Mucosa of descending colon (tissue), 3 donors: ENCODE measurements at regions not wholly inside any gene's neighbourhood (a gene's known extent, or its start where the extent isn't known, plus 50 kb on each side); places are given as distances from the start of the nearest gene placed in this dataset.

ENCODE experiments used
- ATAC-seq: fragments of 200-7000 bp; cut with Tn5 transposase; one replicate; pipeline ENCODE4 v1.9.1; 2020; ENCODE audit warnings: mild to moderate bottlenecking, moderate library complexity
- DNase-seq, 3 donors: peaks; one replicate each; pipeline ENCODE4 v3.0.0-alpha.2; 2020
- H3K36me3 ChIP-seq: fragments of 200-600 bp; one replicate; pipeline ENCODE4 v1.8.0; 2021; ENCODE audit warnings: low read depth, mild to moderate bottlenecking
- H3K4me1 ChIP-seq: fragments of 200-600 bp; one replicate; pipeline ENCODE4 v1.8.0; 2021; ENCODE audit warnings: low read depth, mild to moderate bottlenecking
- H3K4me3 ChIP-seq: fragments of 200-600 bp; one replicate; pipeline ENCODE4 v1.8.0; 2021; ENCODE audit warnings: mild to moderate bottlenecking
- H3K9me3 ChIP-seq: fragments of 200-600 bp; one replicate; pipeline ENCODE4 v1.8.0; 2021; ENCODE audit warnings: mild to moderate bottlenecking
- intact Hi-C, 2 donors: fragments of 100-400 bp; cut with DNase I in 1 of 2; cut with micrococcal nuclease in 1 of 2; formaldehyde crosslinking; loops; one replicate each; pipeline versions ENCODE4 v1.11.0 to v1.11.1; 2022; cut with DNase I, micrococcal nuclease
- TF ChIP-seq, protein P1 (sequence below): fragments of 200-600 bp; IDR thresholded peaks from one replicate; pipeline ENCODE4 v1.8.0; 2022; ENCODE audit warnings: antibody characterized with exemption, mild to moderate bottlenecking
- donor health status: DM: no; HTN: no; CAD: no; lungs with moderate emphysema.
- donor health status: DM: no; HTN: no; CAD: no.
- donor health status: DM: no; HTN: yes; CAD: no.

DNA sequence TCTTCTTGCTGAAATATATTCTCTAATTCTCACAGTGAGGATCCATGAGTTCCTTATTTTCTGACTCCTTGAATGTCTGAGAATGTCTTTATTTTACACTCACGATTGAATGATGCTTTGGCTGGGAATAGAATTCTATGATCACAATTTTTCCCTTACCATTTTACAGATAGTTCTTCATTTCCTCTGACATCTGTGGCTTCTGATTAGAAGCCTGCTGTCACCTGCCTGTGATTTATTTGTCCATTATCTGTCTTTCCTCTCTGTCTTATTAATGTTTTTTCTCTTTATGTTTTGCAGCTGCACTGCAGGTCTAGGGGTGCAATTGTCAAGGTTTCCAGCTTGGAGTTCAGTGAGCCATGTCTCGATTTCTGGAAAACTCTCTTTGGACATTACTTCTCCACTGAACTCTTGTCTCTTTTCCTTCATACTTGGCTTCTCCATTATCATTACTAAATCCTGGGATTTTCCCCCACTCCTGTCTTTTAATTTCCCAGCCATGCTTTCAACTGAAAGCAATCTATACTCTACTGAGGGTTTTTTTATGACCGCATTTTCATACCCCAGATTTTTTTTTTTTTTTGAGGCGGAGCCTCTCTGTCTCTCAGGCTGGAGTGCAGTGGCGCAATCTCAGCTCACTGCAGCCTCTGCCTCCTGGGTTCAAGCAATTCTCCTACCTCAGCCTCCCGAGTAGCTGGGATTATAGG, 85.8 kb upstream of the PRNP start:
- ATAC-seq = no peak
- intact Hi-C loops = no loop called here
- no peak for DNase-seq
- no peaks in the 10 kb centered on the region for H3K9me3 ChIP-seq
- no peak overlapping the region for H3K4me3 ChIP-seq
- H3K36me3 ChIP-seq = no peaks in the 10 kb centered on the region
- H3K4me1 ChIP-seq = no peaks in the 10 kb centered on the region
- TF ChIP-seq, protein P1, sequence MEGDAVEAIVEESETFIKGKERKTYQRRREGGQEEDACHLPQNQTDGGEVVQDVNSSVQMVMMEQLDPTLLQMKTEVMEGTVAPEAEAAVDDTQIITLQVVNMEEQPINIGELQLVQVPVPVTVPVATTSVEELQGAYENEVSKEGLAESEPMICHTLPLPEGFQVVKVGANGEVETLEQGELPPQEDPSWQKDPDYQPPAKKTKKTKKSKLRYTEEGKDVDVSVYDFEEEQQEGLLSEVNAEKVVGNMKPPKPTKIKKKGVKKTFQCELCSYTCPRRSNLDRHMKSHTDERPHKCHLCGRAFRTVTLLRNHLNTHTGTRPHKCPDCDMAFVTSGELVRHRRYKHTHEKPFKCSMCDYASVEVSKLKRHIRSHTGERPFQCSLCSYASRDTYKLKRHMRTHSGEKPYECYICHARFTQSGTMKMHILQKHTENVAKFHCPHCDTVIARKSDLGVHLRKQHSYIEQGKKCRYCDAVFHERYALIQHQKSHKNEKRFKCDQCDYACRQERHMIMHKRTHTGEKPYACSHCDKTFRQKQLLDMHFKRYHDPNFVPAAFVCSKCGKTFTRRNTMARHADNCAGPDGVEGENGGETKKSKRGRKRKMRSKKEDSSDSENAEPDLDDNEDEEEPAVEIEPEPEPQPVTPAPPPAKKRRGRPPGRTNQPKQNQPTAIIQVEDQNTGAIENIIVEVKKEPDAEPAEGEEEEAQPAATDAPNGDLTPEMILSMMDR = no peak

DNA sequence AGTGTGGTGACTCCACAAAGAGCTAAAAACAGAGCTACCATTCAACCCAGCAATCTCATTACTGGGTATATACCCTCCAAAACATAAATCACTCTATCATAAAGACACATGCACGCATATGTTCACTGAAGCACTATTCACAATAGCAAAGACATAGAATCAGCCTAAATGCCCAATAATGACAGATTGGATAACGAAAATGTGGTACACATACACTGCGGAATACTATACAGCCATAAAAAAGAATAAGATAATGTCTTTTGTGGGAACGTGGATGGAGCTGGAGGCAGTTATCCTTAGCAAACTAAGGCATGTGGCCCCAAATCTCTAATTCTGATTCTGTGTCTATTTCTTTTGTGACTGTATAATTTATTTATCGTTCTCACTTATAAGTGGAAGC, 89.0 kb upstream of the PRNP start:
- H3K36me3 ChIP-seq = no peaks in the 10 kb centered on the region
- no peaks in the 10 kb centered on the region for H3K9me3 ChIP-seq
- no peak overlapping the region for H3K4me3 ChIP-seq
- TF ChIP-seq, protein P1 = no peak
- intact Hi-C loops = no loop called here
- ATAC-seq = no peak
- DNase-seq = no peak
- no peaks in the 10 kb centered on the region for H3K4me1 ChIP-seq

DNA sequence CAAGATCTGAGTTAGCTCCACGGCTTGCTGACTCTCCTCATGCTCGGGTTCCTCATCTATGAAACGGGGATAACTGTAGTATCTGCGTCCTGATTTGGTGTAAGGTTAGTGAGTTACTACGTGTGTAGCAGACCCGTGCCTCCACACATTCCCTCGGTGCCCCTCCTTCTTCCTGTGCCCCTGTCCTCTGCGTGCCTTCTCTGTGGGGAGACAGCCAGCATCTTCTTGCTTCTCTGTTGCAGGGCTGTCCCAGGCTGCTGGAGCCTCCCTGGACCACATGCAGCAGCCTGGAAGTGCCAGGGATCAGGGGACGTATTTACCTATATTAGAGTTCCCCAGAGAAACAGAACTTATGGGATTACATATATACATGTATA, 93.1 kb upstream of the PRNP start:
- H3K4me1 ChIP-seq = no peaks in the 10 kb centered on the region
- TF ChIP-seq, protein P1 = no peak
- H3K36me3 ChIP-seq = no peaks in the 10 kb centered on the region
- intact Hi-C loops = no loop called here
- DNase-seq (no peak), ATAC-seq (no peak)
- no peaks in the 10 kb centered on the region for H3K9me3 ChIP-seq
- no peak overlapping the region for H3K4me3 ChIP-seq

DNA sequence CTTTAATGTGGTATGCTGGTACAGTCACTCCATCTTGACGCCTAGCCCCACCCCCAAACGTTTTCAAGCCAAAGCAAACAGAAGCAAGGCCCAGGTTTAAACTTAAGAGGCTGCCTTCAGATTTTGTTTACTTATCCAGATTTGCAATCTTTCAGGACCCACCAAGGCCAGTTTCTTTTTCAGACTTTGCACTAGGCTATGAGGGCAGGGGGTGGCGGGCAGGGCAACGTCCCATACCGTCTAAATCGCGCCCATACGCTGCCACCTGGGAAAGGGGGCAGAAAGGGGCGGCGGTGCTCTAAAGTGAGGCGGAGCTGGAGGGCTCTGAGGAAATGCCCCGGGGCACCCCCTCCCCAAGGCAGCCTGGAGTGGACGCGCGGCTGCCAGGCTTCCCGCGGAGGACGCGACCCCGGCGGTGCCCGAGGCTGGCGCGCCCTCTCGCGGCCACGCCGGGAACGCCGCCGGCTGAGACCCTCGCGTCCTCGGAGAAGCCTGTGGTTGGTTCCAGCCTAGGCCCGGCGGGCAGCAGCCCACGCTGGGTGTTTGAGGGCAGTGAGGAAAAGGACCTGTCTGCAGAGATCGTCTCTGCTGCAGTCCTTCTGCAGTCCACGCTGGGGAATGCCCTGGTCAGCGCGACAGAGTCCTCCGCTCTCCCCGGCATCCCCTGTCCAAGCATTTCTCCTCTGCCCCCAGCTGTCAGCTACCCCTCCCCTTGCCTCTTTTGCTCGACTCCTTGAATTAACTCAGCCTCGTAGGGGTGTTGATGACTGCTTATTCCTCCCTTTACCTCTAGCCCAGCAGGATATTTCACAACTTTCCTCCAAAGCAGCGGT, 93.7 kb upstream of the PRNP start:
- peak in 2 of 3 donors; percentile 46 to 59 for DNase-seq
- intact Hi-C loops = no loop called here
- peak; percentile 85 for ATAC-seq

DNA sequence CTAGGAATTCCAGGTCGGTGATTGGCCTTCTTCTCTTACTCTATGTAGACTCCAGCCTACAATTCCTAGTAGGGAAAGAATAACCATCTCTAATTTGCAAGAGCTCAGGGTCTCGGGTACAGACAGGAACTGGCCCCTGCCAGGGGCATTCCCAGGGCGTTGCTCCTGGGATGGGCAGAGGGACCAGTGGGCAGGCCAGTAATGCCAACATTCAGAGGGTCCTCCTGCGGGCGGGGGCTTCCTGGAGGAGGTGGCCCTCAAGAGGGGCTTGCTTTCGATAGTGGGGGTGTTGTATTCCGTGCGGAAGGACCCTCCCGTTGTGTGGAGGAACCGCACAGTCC, 94.3 kb upstream of the PRNP start:
- intact Hi-C loops = no loop called here

More for the DNA sequence above, 93.7 kb upstream of the PRNP start:
- Histone ChIP-seq H3K4me3 (no peak overlapping the region), H3K36me3 (no peaks in the 10 kb centered on the region), H3K9me3 (no peaks in the 10 kb centered on the region), H3K4me1 (no peaks in the 10 kb centered on the region)
- TF ChIP-seq, protein P1 = peak; percentile 80

More for the DNA sequence above, 94.3 kb upstream of the PRNP start:
- Histone ChIP-seq H3K36me3 (no peaks in the 10 kb centered on the region), H3K4me3 (no peak overlapping the region), H3K9me3 (no peaks in the 10 kb centered on the region), H3K4me1 (no peaks in the 10 kb centered on the region)
- no peak for DNase-seq
- TF ChIP-seq, protein P1 = no peak
- no peak for ATAC-seq
